Midbrain (tissue), 1 donor: ENCODE measurements at regions not wholly inside any gene's neighbourhood (a gene's known extent, or its start where the extent isn't known, plus 50 kb on each side); places are given as distances from the start of the nearest gene placed in this dataset.
"Not testable (repeated sequence)": the region's sequence is repeated elsewhere in the genome, so short reads cannot be mapped to it uniquely, and the experiment has no call there.

Source experiments
- DNase-seq: peaks from one replicate; lab custom pipeline; 2025; lab: John Stamatoyannopoulos, UW

GRCh38 chr6:126807876-126808275, 310.6 kb upstream of the RSPO3 start:
- DNase-seq: no peak

GRCh38 chr6:126811321-126811720, 307.1 kb upstream of the RSPO3 start:
- DNase-seq: no peak

DNA sequence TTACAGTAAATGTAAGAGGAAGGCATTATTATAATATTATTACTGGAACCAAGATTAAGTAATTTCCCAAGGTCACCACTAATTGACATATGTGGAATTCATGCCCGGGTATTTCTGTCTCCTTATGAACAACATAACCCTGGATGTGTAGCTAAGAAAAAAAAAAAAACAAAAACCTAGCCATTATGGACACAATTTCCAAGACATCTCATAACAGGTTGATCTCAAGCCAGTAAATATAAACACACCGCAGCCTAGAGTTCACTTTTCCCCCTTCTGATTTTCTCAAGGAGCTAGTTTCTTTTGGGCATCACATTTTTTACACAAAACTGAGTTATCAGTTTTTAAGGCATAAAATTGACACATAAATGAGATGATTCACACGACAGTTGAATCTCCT, 306.5 kb upstream of the RSPO3 start:
- DNase-seq: no peak

DNA sequence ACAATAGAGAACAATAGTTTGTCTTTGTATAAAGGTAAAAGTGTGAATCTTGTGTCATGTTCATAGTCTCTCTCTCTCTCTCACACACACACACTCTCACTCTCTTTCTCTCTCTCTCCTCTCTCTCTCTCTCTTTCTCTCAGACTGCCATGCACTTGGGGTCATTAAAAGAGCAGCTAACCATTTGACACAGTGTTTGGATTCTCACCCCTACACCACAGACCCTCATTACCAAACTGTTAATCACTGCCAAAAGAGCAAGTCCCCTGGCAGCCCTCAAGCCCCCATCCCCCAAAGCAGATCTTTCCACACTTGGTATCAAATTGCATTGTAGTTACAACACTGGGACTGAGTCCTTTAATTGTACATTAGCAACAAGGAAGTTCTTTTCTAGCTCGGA, 305.8 kb upstream of the RSPO3 start:
- no peak for DNase-seq

- DNase-seq: no peak
These were observed 297.8 kb upstream of the RSPO3 start for GRCh38 chr6:126820634-126821033.

DNA sequence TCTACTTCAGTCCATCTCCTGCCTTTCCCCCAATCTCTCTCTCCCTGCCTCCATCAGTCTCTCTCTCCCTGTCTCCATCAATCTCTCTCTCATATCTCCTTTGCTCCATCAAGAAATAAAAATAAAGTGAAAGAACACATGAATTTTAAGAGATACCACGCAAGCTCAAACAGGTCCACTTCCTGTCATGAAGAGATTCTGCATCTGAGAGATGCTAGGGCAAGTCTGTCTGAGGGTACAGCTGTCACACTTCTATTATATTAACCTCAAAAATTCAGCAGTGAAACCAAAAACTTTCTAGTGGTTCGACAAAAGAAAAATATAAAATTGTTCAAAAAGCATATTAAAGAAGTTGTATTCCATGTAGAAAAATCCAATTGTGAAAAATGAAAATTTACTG, 296.8 kb upstream of the RSPO3 start:
- DNase-seq: no peak

GRCh38 chr6:126824226-126824625, 294.2 kb upstream of the RSPO3 start:
- DNase-seq: no peak

DNA sequence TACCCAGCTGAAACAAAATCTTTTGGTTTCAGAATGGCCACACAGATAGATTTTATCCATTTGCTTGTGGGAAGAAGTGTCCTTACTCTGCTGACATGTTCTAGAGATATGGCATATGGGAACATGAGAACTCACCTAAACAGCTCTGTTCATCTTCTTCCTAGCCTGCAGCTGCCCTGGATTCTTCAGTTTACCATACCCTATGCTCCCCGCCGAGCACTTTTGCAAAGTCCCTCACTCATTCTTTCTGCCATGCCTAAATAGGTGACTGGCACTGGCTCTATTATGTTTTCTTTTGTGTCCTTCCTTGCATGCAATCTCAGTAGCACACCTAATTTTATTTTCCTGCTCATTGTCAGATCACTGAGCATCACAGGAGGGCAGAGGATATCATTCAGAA, 293.7 kb upstream of the RSPO3 start:
- DNase-seq: no peak

DNA sequence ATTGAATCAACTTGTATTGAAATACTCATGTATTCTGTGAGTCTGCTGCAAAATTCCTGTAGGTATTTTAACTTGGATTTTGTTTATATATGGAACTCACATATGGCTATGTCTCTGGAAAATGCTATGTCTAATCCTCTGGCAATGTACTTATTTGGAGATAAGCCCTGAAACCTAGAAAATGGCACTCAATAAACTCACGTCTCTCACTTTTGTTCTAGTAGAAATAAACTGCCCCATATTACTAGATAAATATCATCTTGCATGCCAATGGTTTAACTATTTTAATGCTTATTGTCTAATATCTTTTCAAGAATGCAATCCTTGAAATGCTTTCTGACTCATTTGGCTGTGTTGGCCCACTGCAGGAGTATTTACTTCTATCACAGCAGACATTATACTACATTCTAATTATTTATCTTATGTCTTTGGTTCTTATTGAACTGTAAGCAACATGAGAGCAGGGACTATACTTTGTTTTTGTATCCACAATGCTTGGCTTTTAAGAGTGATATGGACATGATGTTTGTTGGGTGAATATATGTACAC, 292.2 kb upstream of the RSPO3 start:
- DNase-seq: no peak

GRCh38 chr6:126831461-126831860, 287.0 kb upstream of the RSPO3 start:
- DNase-seq: no peak

DNA sequence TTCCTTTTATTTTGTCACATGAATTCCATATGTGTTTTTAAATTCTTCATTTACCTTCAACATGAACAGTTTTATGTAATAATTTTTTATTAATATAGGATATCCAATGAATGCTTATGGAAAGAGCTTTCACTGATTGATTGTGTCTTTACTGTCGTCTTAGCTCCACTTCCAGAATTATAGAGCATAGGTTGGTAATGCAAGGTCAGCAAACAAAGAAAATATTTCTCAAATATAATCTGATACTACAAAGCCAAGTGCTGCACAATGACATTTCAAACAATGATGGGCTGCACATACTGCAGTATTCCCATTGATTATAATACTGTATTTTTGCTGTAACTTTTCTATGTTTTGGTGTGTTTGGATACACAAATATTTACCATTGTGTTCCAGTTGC, 275.7 kb upstream of the RSPO3 start:
- DNase-seq: no peak

- no peak for DNase-seq
These were observed 270.4 kb upstream of the RSPO3 start for GRCh38 chr6:126848119-126848518.

- no peak for DNase-seq
These were observed 250.8 kb upstream of the RSPO3 start for GRCh38 chr6:126867641-126868040.

DNA sequence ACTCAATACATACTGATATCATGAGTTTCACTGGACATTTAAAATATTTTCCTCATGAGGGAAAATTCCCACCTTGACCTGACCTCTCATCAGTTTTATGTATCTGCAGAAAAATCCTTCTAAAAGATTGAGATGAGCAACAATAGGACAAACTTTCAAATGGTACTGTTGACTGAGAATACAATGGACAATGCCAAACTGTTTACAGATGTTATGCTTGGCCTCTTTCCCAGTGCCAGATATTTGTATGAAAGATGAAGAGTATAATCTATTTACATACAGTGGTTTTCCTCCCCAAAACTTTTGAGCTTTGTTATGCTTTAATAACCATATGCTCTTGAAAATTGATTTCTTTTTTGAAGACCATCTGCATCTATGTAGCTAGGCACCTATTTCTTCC, 245.1 kb upstream of the RSPO3 start:
- no peak for DNase-seq

- no peak for DNase-seq
These were observed 244.7 kb upstream of the RSPO3 start for GRCh38 chr6:126873791-126874190.

DNA sequence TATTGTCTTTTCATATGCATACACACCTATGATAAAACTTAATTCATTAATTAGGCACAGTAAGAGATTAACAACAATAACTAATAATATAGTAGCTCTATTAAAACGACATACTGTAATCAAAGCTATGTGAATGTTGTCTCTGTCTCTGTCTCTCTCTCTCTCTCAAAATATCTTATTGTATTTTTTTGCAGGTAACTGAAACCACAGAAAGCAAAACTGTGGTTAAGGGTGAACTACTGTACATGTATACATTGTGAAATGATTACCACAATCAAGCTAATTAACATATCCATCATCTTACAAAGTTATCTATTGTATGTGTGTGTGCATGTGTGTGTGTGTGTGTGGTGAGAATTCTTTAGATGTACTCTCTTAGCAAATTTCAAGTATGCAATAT, 242.0 kb upstream of the RSPO3 start:
- no peak for DNase-seq

DNA sequence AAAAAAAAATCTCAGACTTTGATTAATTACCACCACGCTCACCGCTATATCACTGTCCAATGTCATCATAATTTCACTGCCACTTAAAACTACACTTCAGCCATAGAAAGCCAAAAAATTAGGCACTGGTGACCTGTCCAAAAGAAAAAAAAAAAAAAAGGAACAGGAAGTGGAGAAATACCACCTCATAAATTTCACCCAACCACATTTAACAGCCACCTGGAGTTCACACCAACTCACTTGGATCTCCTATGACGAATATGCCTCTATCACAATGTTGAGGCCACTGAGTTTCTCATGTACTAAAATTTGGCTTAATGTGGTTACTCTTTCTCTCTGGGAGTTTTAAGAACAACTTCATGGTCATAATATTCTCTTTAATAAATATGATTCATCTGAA, 237.5 kb upstream of the RSPO3 start:
- no peak for DNase-seq

- no peak for DNase-seq
These were observed 232.4 kb upstream of the RSPO3 start for GRCh38 chr6:126886106-126886505.

- no peak for DNase-seq
These were observed 229.4 kb upstream of the RSPO3 start for GRCh38 chr6:126888727-126889725.

DNA sequence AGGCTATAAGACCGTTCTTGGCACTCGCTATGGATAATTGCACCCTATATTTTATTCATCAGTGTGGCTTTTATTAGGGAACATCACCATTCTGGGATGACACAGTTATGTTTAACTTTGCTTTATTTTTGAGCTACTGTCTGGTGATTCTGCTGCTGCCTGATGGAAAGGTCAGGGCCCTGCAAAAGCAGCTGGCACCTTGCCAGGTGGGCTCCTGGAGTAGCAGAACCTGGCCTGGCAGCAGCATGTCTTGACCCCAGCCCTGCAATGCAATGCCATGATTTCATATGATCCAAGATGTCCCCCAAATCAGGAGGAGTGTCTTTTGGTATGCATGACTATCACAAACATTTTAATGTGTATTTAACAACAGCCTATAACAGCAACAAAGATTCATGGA, 228.4 kb upstream of the RSPO3 start:
- DNase-seq: no peak

- DNase-seq: no peak
These were observed 227.3 kb upstream of the RSPO3 start for GRCh38 chr6:126891158-126891557.

GRCh38 chr6:126892869-126893268, 225.6 kb upstream of the RSPO3 start:
- DNase-seq: not testable (repeated sequence)

GRCh38 chr6:126897758-126898157, 220.7 kb upstream of the RSPO3 start:
- no peak for DNase-seq

- DNase-seq: no peak
These were observed 214.3 kb upstream of the RSPO3 start for GRCh38 chr6:126904176-126904575.
